ENCODE measurements at regions not wholly inside any gene's neighbourhood (a gene's known extent, or its start where the extent isn't known, plus 50 kb on each side); places are given as distances from the start of the nearest gene placed in this dataset.

DNA sequence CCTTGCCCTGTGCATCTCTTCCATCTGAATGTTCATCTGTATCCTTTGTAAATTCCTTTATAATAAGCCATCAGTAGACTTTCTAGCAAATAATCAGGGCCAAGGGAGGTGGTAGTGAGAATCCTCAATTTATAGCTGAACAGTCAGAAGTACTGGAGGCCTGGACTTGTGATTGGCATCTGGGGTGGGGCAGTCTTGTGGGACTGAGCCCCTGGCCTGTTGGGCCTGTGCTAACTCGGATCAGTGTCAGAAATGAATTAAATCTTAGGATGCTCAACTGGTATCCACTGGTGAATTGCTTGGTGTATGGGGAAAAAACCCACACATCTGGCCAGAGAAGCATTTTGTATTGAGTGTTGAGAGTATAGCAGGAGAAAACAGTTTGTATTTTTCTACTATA lies 481.8 kb downstream of the GLRX3 start:
- Histone ChIP-seq H4K8ac (ENCODE audit: low read depth in 2 of 2, low read length in 2 of 2) (no peak overlapping the region), H3K9me3 (ENCODE audit: control insufficient read depth, insufficient read depth, low read length) (peaks cover 21% of the 10 kb centered on the region), H3K4me3 (ENCODE audit: insufficient read depth, low read depth, low read length) (no peak overlapping the region), H3K4me2 (ENCODE audit: low read depth, low read length) (no peak overlapping the region), H2BK5ac (ENCODE audit: low read depth, low read length, poor library complexity, severe bottlenecking) (no peak overlapping the region), H4K20me1 (ENCODE audit: insufficient read depth, low read length) (no peaks in the 10 kb centered on the region), H3K9me1 (ENCODE audit: insufficient read depth, low read length) (no peaks in the 10 kb centered on the region), H3K14ac (replicated peaks; ENCODE audit: low read depth, low read length) (no peak overlapping the region), H3K9ac (ENCODE audit: low read depth, low read length) (no peak overlapping the region), H2BK120ac (ENCODE audit: low read depth, low read length) (no peak overlapping the region), H3K18ac (ENCODE audit: low read depth, low read length) (no peak overlapping the region), H2BK20ac (ENCODE audit: low read depth, low read length) (no peak overlapping the region), H4K5ac (ENCODE audit: low read depth, low read length) (no peak overlapping the region), H2AFZ (replicated peaks; ENCODE audit: low read length, poor library complexity) (no peak overlapping the region), H3K4me1 (ENCODE audit: control insufficient read depth, insufficient read depth, low read length) (no peaks in the 10 kb centered on the region), H3K4ac (ENCODE audit: low read depth, low read length) (no peak overlapping the region), H3K56ac (ENCODE audit: extremely low read depth, insufficient read depth, low read length) (no peak overlapping the region), H2AK5ac (ENCODE audit: low read depth, low read length) (no peak overlapping the region), H3K23ac (ENCODE audit: low read depth, low read length) (no peak overlapping the region), H3K79me1 (ENCODE audit: low read depth in 1 of 2, low read length in 2 of 2) (no peaks in the 10 kb centered on the region), H4K91ac (ENCODE audit: insufficient read depth, low read depth, low read length) (no peak overlapping the region), H3K36me3 (ENCODE audit: control insufficient read depth, insufficient read depth, low read length) (no peaks in the 10 kb centered on the region), H3K27me3 (ENCODE audit: control insufficient read depth, insufficient read depth, low read length) (no peaks in the 10 kb centered on the region), H3K27ac (ENCODE audit: insufficient read depth, low read length) (no peak overlapping the region), H2BK15ac (ENCODE audit: low read depth, low read length) (no peak overlapping the region), H2AK9ac (replicated peaks; ENCODE audit: low read depth, low read length, poor library complexity) (no peak overlapping the region)
- no TSS peak for BruUV-seq (replicated peaks)
- in situ Hi-C loops (cut with MboI; ENCODE audit: low sequenced_read_pairs) (no loop called here), intact Hi-C loops (cut with micrococcal nuclease) (no loop called here), dilution Hi-C loops (cut with HindIII; ENCODE audit: low sequenced_read_pairs, unreplicated experiment) (no loop called here)
- POLR2A ChIA-PET (ENCODE audit: unreplicated experiment), result no interaction called here
- CTCF ChIA-PET, result no interaction called here
- no peak for TF ChIP-seq NFE2L2 (IDR thresholded peaks at IDR 0.05; ENCODE audit: low read depth, low read length)
- TF ChIP-seq RCOR1 (IDR thresholded peaks at IDR 0.05; ENCODE audit: insufficient replicate concordance, low read length), result no peak
- no peak for TF ChIP-seq BHLHE40 (IDR thresholded peaks at IDR 0.05; ENCODE audit: low read depth, low read length)
- TF ChIP-seq FOS (IDR thresholded peaks at IDR 0.05; ENCODE audit: low read depth, low read length), result no peak
- no peak for TF ChIP-seq CTCF (conservative IDR thresholded peaks at IDR 0.05; ENCODE audit: low read depth, low read length)
- TF ChIP-seq MAZ (IDR thresholded peaks at IDR 0.05; ENCODE audit: borderline replicate concordance, low read depth, low read length), result no peak
- TF ChIP-seq, protein P1, sequence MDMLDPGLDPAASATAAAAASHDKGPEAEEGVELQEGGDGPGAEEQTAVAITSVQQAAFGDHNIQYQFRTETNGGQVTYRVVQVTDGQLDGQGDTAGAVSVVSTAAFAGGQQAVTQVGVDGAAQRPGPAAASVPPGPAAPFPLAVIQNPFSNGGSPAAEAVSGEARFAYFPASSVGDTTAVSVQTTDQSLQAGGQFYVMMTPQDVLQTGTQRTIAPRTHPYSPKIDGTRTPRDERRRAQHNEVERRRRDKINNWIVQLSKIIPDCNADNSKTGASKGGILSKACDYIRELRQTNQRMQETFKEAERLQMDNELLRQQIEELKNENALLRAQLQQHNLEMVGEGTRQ (IDR thresholded peaks at IDR 0.05; ENCODE audit: low read depth, low read length), result no peak
- TF ChIP-seq MXI1 (IDR thresholded peaks at IDR 0.05; ENCODE audit: borderline replicate concordance, low read depth, low read length), result no peak
- no peak for TF ChIP-seq POLR2A (IDR thresholded peaks at IDR 0.05; ENCODE audit: low read depth, low read length)
- no peak for TF ChIP-seq MAFK (IDR thresholded peaks at IDR 0.05; ENCODE audit: low read depth, low read length)
- no peak for TF ChIP-seq RAD21 (IDR thresholded peaks at IDR 0.05; ENCODE audit: low read length)
- TF ChIP-seq CHD1 (IDR thresholded peaks at IDR 0.05; ENCODE audit: low read depth, low read length), result no peak
- TF ChIP-seq CEBPB (IDR thresholded peaks at IDR 0.05; ENCODE audit: low read depth, low read length), result no peak
- TF ChIP-seq RFX5 (IDR thresholded peaks at IDR 0.05; ENCODE audit: low read depth, low read length), result no peak
- TF ChIP-seq SMC3 (IDR thresholded peaks at IDR 0.05; ENCODE audit: low read depth, low read length), result no peak
- TF ChIP-seq, protein P2, sequence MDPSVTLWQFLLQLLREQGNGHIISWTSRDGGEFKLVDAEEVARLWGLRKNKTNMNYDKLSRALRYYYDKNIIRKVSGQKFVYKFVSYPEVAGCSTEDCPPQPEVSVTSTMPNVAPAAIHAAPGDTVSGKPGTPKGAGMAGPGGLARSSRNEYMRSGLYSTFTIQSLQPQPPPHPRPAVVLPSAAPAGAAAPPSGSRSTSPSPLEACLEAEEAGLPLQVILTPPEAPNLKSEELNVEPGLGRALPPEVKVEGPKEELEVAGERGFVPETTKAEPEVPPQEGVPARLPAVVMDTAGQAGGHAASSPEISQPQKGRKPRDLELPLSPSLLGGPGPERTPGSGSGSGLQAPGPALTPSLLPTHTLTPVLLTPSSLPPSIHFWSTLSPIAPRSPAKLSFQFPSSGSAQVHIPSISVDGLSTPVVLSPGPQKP (IDR thresholded peaks at IDR 0.05; ENCODE audit: borderline replicate concordance, low read depth, low read length), result no peak
- ATAC-seq (ENCODE audit: low read depth) (no peak), DNase-seq (no peak)
- WGBS, 2 experiments (ENCODE audit: extremely low coverage in 2 of 2, insufficient read length in 1 of 2), result no CpG with 5 or more reads among the region's 1 CpG
